ENCODE measurements at regions not wholly inside any gene's neighbourhood (a gene's known extent, or its start where the extent isn't known, plus 50 kb on each side); places are given as distances from the start of the nearest gene placed in this dataset.

DNA sequence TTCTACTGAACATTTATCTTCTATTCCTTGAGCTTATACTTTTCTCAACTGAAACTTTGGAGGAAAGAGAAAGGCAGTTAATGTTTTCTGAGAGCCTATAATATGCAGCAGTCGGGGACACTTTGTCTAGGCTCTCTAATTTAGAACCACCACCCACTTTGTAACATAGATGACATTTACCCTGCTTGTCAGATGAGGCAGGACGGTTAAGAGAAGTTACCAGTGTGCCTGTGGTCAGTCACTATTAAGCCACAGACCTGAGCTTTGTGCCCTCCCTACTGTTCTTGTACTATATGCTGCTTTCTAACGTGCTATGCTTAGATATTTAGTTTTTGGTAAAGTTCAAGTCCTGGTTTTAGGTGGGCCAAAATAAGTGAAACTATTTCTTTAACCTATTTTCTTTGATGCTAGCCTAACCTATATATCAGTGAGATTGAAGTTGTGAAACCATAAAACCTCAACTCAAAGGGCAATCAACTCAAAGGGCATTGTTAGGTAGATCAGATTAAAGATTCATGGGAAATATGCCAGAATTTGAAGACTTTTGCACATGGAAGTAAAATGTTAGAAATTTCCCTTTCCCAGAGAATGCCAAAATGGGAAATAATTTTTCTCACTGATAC, 156.5 kb upstream of the AGR3 start (continued):
- TF ChIP-seq, protein P1, sequence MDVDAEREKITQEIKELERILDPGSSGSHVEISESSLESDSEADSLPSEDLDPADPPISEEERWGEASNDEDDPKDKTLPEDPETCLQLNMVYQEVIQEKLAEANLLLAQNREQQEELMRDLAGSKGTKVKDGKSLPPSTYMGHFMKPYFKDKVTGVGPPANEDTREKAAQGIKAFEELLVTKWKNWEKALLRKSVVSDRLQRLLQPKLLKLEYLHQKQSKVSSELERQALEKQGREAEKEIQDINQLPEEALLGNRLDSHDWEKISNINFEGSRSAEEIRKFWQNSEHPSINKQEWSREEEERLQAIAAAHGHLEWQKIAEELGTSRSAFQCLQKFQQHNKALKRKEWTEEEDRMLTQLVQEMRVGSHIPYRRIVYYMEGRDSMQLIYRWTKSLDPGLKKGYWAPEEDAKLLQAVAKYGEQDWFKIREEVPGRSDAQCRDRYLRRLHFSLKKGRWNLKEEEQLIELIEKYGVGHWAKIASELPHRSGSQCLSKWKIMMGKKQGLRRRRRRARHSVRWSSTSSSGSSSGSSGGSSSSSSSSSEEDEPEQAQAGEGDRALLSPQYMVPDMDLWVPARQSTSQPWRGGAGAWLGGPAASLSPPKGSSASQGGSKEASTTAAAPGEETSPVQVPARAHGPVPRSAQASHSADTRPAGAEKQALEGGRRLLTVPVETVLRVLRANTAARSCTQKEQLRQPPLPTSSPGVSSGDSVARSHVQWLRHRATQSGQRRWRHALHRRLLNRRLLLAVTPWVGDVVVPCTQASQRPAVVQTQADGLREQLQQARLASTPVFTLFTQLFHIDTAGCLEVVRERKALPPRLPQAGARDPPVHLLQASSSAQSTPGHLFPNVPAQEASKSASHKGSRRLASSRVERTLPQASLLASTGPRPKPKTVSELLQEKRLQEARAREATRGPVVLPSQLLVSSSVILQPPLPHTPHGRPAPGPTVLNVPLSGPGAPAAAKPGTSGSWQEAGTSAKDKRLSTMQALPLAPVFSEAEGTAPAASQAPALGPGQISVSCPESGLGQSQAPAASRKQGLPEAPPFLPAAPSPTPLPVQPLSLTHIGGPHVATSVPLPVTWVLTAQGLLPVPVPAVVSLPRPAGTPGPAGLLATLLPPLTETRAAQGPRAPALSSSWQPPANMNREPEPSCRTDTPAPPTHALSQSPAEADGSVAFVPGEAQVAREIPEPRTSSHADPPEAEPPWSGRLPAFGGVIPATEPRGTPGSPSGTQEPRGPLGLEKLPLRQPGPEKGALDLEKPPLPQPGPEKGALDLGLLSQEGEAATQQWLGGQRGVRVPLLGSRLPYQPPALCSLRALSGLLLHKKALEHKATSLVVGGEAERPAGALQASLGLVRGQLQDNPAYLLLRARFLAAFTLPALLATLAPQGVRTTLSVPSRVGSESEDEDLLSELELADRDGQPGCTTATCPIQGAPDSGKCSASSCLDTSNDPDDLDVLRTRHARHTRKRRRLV (CRISPR knock-in tag; IDR thresholded peaks at IDR 0.05): no peak
- no peak for TF ChIP-seq DPF2 (CRISPR knock-in tag; IDR thresholded peaks at IDR 0.05; ENCODE audit: borderline replicate concordance, low read depth)

DNA sequence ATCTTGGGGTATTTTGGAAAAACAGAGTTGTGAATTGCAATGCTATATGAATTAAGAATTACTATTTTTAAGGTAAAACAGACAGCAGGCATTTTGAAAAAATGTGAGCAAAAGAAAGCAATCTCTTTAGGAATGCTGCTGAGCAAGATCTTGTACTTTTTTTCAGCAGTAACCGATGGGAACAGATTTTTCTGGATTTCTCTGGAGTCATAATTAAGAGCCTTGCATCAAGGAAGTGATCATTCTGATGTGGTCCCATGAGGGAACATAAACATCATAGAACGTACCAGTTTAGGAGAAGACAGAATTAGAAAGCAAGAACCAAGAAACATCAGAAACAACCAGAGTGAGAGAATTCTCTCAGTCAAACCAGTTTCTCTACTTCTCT, 157.0 kb upstream of the AGR3 start:
- DNase-seq (ENCODE audit: low spot score) (no peak), FAIRE-seq (no peak), ATAC-seq (no peak)
- ChIA-PET POLR2A (no interaction called here), CTCF (ENCODE audit: low intra/inter-chr PET ratio, low total read pairs) (no interaction called here)
- Histone ChIP-seq H3K4me2 (ENCODE audit: low read depth, low read length) (no peak overlapping the region), H3K27ac (ENCODE audit: extremely low read length, insufficient read depth, low read length) (no peak overlapping the region), H3K9me3 (ENCODE audit: low read length) (no peaks in the 10 kb centered on the region), H3K9ac (ENCODE audit: insufficient read depth, low read depth, low read length) (no peak overlapping the region), H2AFZ (ENCODE audit: low read length) (no peak overlapping the region), H3K36me3 (replicated peaks in 1 of 2; ENCODE audit: control insufficient read depth in 1 of 2, insufficient read depth in 2 of 2, low read length in 2 of 2) (no peaks in the 10 kb centered on the region), H3K4me1 (ENCODE audit: insufficient read depth, low read length) (peaks cover 19% of the 10 kb centered on the region), H4K20me1 (ENCODE audit: insufficient read depth, low read length) (no peaks in the 10 kb centered on the region), H3K27me3 (ENCODE audit: control insufficient read depth in 1 of 2, insufficient read depth in 2 of 2, low read length in 2 of 2) (no peaks in the 10 kb centered on the region), H3K4me3 (replicated peaks in 1 of 3; ENCODE audit: insufficient read depth in 1 of 3, low read depth in 2 of 3, low read length in 3 of 3) (no peak overlapping the region), H3K79me2 (ENCODE audit: insufficient read depth, low read length) (no peaks in the 10 kb centered on the region)
- WGBS (ENCODE audit: low lambda C conversion rate): 93% methylated on average over 2 of the region's 2 CpGs
- intact Hi-C loops (cut with micrococcal nuclease; ENCODE audit: unreplicated experiment) (loop anchor here (2.0 kb wide), 1 partner anchor 18 kb away; no protein-coding TSS in a partner anchor), in situ Hi-C loops (cut with HindIII; ENCODE audit: extremely low pct_ligation_motif_present, low pct_unique_long_range_greater_than_20kb) (no loop called here)
- BruUV-seq (replicated peaks): no TSS peak
- no peak for TF ChIP-seq SIN3B (IDR thresholded peaks at IDR 0.05; ENCODE audit: low read length)
- TF ChIP-seq, protein P2, sequence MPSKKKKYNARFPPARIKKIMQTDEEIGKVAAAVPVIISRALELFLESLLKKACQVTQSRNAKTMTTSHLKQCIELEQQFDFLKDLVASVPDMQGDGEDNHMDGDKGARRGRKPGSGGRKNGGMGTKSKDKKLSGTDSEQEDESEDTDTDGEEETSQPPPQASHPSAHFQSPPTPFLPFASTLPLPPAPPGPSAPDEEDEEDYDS (CRISPR knock-in tag; IDR thresholded peaks at IDR 0.05): no peak
- no peak for TF ChIP-seq ZNF17 (CRISPR knock-in tag; IDR thresholded peaks at IDR 0.05)
- no peak for TF ChIP-seq POLR2G (IDR thresholded peaks at IDR 0.05; ENCODE audit: low read depth, low read length)
- no peak for TF ChIP-seq ZBTB21 (CRISPR knock-in tag; IDR thresholded peaks at IDR 0.05)
- no peak for TF ChIP-seq ZNF382 (CRISPR knock-in tag; IDR thresholded peaks at IDR 0.05; ENCODE audit: borderline replicate concordance)
- no peak for TF ChIP-seq CBX2 (IDR thresholded peaks at IDR 0.05; ENCODE audit: low read depth, low read length)
- no peak for TF ChIP-seq CBX2 (CRISPR knock-in tag; IDR thresholded peaks at IDR 0.05; ENCODE audit: low read depth)

All from HepG2 (cell line).